DND-41 (cell line): ENCODE measurements at regions not wholly inside any gene's neighbourhood (a gene's known extent, or its start where the extent isn't known, plus 50 kb on each side); places are given as distances from the start of the nearest gene placed in this dataset.

Experiments
- EZH2 ChIP-seq: IDR thresholded peaks from 3 replicates; pipeline ENCODE4 v1.6.1; 2012; ENCODE audit warnings: borderline replicate concordance, low read depth, mild to moderate bottlenecking, moderate library complexity, low read length, inconsistent platforms; ENCODE audit not compliant: severe bottlenecking
- TF ChIP-seq, protein P1 (sequence below): IDR thresholded peaks from 2 replicates; pipeline ENCODE4 v1.5.1; 2012; ENCODE audit warnings: borderline replicate concordance, low read length, moderate library complexity, mild to moderate bottlenecking; ENCODE audit not compliant: poor library complexity, severe bottlenecking; ENCODE audit errors: extremely low read depth

- TF ChIP-seq, protein P1, sequence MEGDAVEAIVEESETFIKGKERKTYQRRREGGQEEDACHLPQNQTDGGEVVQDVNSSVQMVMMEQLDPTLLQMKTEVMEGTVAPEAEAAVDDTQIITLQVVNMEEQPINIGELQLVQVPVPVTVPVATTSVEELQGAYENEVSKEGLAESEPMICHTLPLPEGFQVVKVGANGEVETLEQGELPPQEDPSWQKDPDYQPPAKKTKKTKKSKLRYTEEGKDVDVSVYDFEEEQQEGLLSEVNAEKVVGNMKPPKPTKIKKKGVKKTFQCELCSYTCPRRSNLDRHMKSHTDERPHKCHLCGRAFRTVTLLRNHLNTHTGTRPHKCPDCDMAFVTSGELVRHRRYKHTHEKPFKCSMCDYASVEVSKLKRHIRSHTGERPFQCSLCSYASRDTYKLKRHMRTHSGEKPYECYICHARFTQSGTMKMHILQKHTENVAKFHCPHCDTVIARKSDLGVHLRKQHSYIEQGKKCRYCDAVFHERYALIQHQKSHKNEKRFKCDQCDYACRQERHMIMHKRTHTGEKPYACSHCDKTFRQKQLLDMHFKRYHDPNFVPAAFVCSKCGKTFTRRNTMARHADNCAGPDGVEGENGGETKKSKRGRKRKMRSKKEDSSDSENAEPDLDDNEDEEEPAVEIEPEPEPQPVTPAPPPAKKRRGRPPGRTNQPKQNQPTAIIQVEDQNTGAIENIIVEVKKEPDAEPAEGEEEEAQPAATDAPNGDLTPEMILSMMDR, result no peak
- no peak for TF ChIP-seq EZH2
These were observed 207.6 kb upstream of the FOXN3 start for GRCh38 chr14:89624500-89625156.
